MCF 10A (cell line): ENCODE measurements at regions not wholly inside any gene's neighbourhood (a gene's known extent, or its start where the extent isn't known, plus 50 kb on each side); places are given as distances from the start of the nearest gene placed in this dataset.

ENCODE experiments used
- BruUV-seq: library from RNA; stranded (reverse); fragments of 400-500 nt; replicated peaks from 2 replicates; lab custom pipeline; 2021; lab: Mats Ljungman, UMichigan
- CTCF ChIA-PET: fragments of 300-600 bp; sonication (Branson Sonifier 250); formaldehyde crosslinking; extraction: SDS; loops from one replicate; lab custom pipeline; 2021; ENCODE audit warnings: antibody characterized with exemption, inconsistent platforms; lab: Yijun Ruan, JAX
- POLR2A ChIA-PET: fragments of 300-600, 350-650 bp; sonication (Branson Sonifier 250); formaldehyde crosslinking; extraction: SDS; loops from one replicate; lab custom pipeline; 2020; ENCODE audit warnings: antibody characterized with exemption, inconsistent platforms; lab: Yijun Ruan, JAX
- DNase-seq: peaks from one replicate; pipeline ENCODE4 v3.0.0-alpha.2; 2018; ENCODE audit not compliant: unreplicated experiment
- H3K27ac Mint-ChIP-seq: one replicate; pipeline ENCODE4 v1.8.0; 2022; ENCODE audit warnings: mild to moderate bottlenecking, low read depth, mixed read lengths; ENCODE audit not compliant: unreplicated experiment
- H3K27me3 Mint-ChIP-seq: one replicate; pipeline ENCODE4 v1.8.0; 2022; ENCODE audit warnings: mixed read lengths; ENCODE audit not compliant: insufficient read depth, unreplicated experiment
- H3K36me3 Mint-ChIP-seq: one replicate; pipeline ENCODE4 v1.8.0; 2022; ENCODE audit warnings: mild to moderate bottlenecking, moderate library complexity, mixed read lengths; ENCODE audit not compliant: insufficient read depth, unreplicated experiment
- H3K4me1 Mint-ChIP-seq: one replicate; pipeline ENCODE4 v1.8.0; 2022; ENCODE audit warnings: mixed read lengths; ENCODE audit not compliant: insufficient read depth, unreplicated experiment
- H3K4me3 Mint-ChIP-seq: one replicate; pipeline ENCODE4 v1.8.0; 2022; ENCODE audit warnings: mild to moderate bottlenecking, moderate library complexity, mixed read lengths; ENCODE audit not compliant: unreplicated experiment
- H3K9me3 Mint-ChIP-seq: one replicate; pipeline ENCODE4 v1.8.0; 2022; ENCODE audit warnings: mixed read lengths; ENCODE audit not compliant: unreplicated experiment
- intact Hi-C: fragments of 100-400 bp; cut with micrococcal nuclease; formaldehyde crosslinking; loops from 2 replicates; pipeline ENCODE4 v1.14.1; 2022
- TF ChIP-seq, protein P1 (sequence below): fragments of 200-600 bp; IDR thresholded peaks from one replicate; pipeline ENCODE4 v1.8.0; 2022; ENCODE audit warnings: antibody characterized with exemption, mild to moderate bottlenecking; ENCODE audit not compliant: unreplicated experiment

DNA sequence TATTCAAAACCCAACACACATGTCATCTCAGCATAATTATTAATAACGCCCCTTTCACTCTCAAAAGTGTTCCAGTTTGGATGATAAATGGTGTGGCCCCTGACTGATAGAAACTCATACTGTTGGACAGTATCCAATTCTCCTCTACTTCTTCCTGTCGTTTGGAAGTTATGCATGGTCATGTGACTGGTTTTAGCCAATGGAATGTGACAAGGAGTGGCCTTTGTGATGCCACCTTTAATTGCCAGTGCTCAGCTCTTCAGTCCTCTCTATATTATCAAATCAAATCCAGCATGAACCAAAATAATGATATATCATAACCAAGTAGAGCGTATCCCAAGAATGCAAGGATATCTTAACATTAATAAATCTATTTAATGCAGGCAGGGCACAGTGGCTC, 117.8 kb upstream of the SPIN1 start:
- Mint-ChIP-seq H3K4me3 (peak overlapping the region; percentile 50), H3K27me3 (no peaks in the 10 kb centered on the region), H3K9me3 (no peaks in the 10 kb centered on the region), H3K4me1 (peaks cover 5% of the 10 kb centered on the region), H3K36me3 (no peaks in the 10 kb centered on the region), H3K27ac (peak overlapping the region; percentile 78)
- no peak for DNase-seq
- ChIA-PET CTCF (interaction anchor here (0.5 to 0.6 kb wide), 2 partner anchors 177 to 263 kb away, joined by 3 read pairs; no protein-coding TSS in a partner anchor), POLR2A (interaction anchor here (0.6 to 1.3 kb wide), 5 partner anchors 16 to 194 kb away, joined by 3 read pairs; no protein-coding TSS in a partner anchor)
- intact Hi-C loops, result no loop called here
- TF ChIP-seq, protein P1, sequence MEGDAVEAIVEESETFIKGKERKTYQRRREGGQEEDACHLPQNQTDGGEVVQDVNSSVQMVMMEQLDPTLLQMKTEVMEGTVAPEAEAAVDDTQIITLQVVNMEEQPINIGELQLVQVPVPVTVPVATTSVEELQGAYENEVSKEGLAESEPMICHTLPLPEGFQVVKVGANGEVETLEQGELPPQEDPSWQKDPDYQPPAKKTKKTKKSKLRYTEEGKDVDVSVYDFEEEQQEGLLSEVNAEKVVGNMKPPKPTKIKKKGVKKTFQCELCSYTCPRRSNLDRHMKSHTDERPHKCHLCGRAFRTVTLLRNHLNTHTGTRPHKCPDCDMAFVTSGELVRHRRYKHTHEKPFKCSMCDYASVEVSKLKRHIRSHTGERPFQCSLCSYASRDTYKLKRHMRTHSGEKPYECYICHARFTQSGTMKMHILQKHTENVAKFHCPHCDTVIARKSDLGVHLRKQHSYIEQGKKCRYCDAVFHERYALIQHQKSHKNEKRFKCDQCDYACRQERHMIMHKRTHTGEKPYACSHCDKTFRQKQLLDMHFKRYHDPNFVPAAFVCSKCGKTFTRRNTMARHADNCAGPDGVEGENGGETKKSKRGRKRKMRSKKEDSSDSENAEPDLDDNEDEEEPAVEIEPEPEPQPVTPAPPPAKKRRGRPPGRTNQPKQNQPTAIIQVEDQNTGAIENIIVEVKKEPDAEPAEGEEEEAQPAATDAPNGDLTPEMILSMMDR, result no peak
- no TSS peak for BruUV-seq

GRCh38 chr9:88268886-88269285, 119.4 kb upstream of the SPIN1 start:
- DNase-seq, result no peak
- Mint-ChIP-seq H3K4me1 (peaks cover 5% of the 10 kb centered on the region), H3K4me3 (no peak overlapping the region), H3K27me3 (no peaks in the 10 kb centered on the region), H3K27ac (no peak overlapping the region), H3K9me3 (no peaks in the 10 kb centered on the region), H3K36me3 (no peaks in the 10 kb centered on the region)
- POLR2A ChIA-PET, result interaction anchor here (1.1 kb wide), 1 partner anchor 12 kb away, joined by 4 read pairs; no protein-coding TSS in a partner anchor
- TF ChIP-seq, protein P1, result no peak
- CTCF ChIA-PET, result interaction anchor here (0.7 kb wide), 1 partner anchor 262 kb away, joined by 3 read pairs; no protein-coding TSS in a partner anchor
- intact Hi-C loops, result no loop called here
- BruUV-seq, result no TSS peak

DNA sequence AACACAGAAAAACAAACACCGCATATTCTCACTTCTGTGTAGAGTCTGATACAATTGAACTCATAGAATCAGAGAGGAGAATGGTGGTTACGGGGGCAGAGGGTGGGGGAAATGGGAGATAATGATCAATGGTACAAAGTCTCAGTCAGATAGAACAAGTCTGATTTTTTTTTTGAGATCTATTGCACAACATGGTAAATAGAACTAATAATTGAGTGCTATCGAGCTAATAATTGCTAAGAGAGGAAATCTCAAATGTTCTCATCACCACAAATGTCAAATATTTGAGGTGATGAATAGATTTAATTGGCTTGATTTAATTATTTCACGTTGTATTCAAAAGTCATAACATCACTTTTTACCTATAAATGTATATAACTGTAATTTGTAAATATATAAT, 121.0 kb upstream of the SPIN1 start:
- H3K4me3 Mint-ChIP-seq, result no peak overlapping the region
- H3K27ac Mint-ChIP-seq, result no peak overlapping the region
- TF ChIP-seq, protein P1, result no peak
- ChIA-PET CTCF (no interaction called here), POLR2A (no interaction called here)
- peaks cover 5% of the 10 kb centered on the region for H3K4me1 Mint-ChIP-seq
- H3K36me3 Mint-ChIP-seq, result no peaks in the 10 kb centered on the region
- BruUV-seq, result no TSS peak
- no peaks in the 10 kb centered on the region for H3K9me3 Mint-ChIP-seq
- H3K27me3 Mint-ChIP-seq, result no peaks in the 10 kb centered on the region
- DNase-seq, result no peak
- intact Hi-C loops, result no loop called here

GRCh38 chr9:88266416-88266815, 121.8 kb upstream of the SPIN1 start:
- no peak overlapping the region for H3K4me3 Mint-ChIP-seq
- DNase-seq, result peak; percentile 20
- CTCF ChIA-PET, result interaction anchor here (0.6 to 0.7 kb wide), 2 partner anchors 309 to 735 kb away, joined by 3 read pairs; no protein-coding TSS in a partner anchor
- H3K27me3 Mint-ChIP-seq, result no peaks in the 10 kb centered on the region
- TF ChIP-seq, protein P1, result no peak
- H3K4me1 Mint-ChIP-seq, result peaks cover 5% of the 10 kb centered on the region
- POLR2A ChIA-PET, result no interaction called here
- no peaks in the 10 kb centered on the region for H3K36me3 Mint-ChIP-seq
- no TSS peak for BruUV-seq
- intact Hi-C loops, result no loop called here
- H3K27ac Mint-ChIP-seq, result no peak overlapping the region
- H3K9me3 Mint-ChIP-seq, result no peaks in the 10 kb centered on the region
